ENCODE measurements at regions not wholly inside any gene's neighbourhood (a gene's known extent, or its start where the extent isn't known, plus 50 kb on each side); places are given as distances from the start of the nearest gene placed in this dataset.
"Not testable (repeated sequence)": the region's sequence is repeated elsewhere in the genome, so short reads cannot be mapped to it uniquely, and the experiment has no call there.

DNA sequence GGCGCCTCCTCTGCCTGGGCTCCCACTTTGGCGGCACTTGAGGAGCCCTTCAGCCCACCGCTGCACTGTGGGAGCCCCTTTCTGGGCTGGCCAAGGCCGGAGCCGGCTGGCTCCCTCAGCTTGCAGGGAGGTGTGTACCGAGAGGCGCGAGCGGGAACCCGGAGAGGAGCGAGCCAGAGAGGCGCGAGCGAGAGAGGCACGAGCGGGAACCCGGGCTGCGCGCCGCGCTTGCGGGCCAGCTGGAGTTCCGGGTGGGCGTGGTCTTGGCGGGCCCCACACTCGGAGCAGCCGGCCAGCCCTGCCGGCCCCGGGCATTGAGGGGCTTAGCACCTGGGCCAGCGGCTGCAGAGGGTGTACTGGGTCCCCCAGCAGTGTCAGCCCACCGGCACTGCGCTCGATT, 79.2 kb upstream of the HIVEP1 start:
- DNase-seq; H3K4me1 Mint-ChIP-seq; H3K27me3 Mint-ChIP-seq; H3K9me3 Mint-ChIP-seq; H3K27ac Mint-ChIP-seq; ATAC-seq; H3K4me3 Mint-ChIP-seq; H3K36me3 Mint-ChIP-seq (ENCODE audit: low read depth): not testable (repeated sequence)

- DNase-seq (no peak), ATAC-seq (peak; percentile 66)
- no peak overlapping the region for H3K27ac Mint-ChIP-seq
- H3K9me3 Mint-ChIP-seq, result peaks cover 4% of the 10 kb centered on the region
- H3K36me3 Mint-ChIP-seq (ENCODE audit: low read depth), result no peaks in the 10 kb centered on the region
- peaks cover 2% of the 10 kb centered on the region for H3K27me3 Mint-ChIP-seq
- peaks cover 4% of the 10 kb centered on the region for H3K4me1 Mint-ChIP-seq
- H3K4me3 Mint-ChIP-seq, result no peak overlapping the region
These were observed 80.6 kb upstream of the HIVEP1 start for GRCh38 chr6:11931296-11932035.

GRCh38 chr6:11930834-11931233, 81.3 kb upstream of the HIVEP1 start:
- H3K4me1 Mint-ChIP-seq; H3K36me3 Mint-ChIP-seq (ENCODE audit: low read depth); H3K4me3 Mint-ChIP-seq; H3K27ac Mint-ChIP-seq; H3K9me3 Mint-ChIP-seq; DNase-seq; H3K27me3 Mint-ChIP-seq; ATAC-seq: not testable (repeated sequence)

DNA sequence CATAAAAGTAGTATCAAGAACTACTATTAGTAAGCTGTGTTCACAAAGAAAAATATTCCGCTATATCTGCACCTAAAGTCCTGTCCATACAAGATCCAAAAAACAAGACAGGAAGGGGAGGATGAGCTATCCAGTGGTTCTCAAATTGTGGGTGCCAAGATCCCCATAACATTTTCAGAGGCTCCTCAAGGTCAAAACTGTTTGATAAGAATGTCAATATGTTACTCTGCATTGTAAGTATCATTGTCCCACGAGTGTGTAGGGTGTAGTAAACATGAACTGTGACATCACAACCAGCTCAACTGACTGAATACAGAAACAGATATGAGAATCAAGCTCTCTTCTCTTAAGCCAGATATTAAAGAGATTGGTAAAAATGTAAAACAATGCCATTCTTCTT, 81.9 kb upstream of the HIVEP1 start:
- Mint-ChIP-seq H3K27ac (no peak overlapping the region), H3K27me3 (peaks cover 5% of the 10 kb centered on the region), H3K36me3 (ENCODE audit: low read depth) (no peaks in the 10 kb centered on the region), H3K4me3 (no peak overlapping the region), H3K4me1 (peaks cover 4% of the 10 kb centered on the region), H3K9me3 (peaks cover 3% of the 10 kb centered on the region)
- ATAC-seq (no peak), DNase-seq (no peak)

GRCh38 chr6:11929241-11929835, 82.8 kb upstream of the HIVEP1 start:
- Mint-ChIP-seq H3K27ac (no peak overlapping the region), H3K4me1 (peaks cover 4% of the 10 kb centered on the region), H3K27me3 (peaks cover 5% of the 10 kb centered on the region), H3K4me3 (no peak overlapping the region), H3K36me3 (ENCODE audit: low read depth) (no peaks in the 10 kb centered on the region), H3K9me3 (no peaks in the 10 kb centered on the region)
- ATAC-seq (no peak), DNase-seq (no peak)

DNA sequence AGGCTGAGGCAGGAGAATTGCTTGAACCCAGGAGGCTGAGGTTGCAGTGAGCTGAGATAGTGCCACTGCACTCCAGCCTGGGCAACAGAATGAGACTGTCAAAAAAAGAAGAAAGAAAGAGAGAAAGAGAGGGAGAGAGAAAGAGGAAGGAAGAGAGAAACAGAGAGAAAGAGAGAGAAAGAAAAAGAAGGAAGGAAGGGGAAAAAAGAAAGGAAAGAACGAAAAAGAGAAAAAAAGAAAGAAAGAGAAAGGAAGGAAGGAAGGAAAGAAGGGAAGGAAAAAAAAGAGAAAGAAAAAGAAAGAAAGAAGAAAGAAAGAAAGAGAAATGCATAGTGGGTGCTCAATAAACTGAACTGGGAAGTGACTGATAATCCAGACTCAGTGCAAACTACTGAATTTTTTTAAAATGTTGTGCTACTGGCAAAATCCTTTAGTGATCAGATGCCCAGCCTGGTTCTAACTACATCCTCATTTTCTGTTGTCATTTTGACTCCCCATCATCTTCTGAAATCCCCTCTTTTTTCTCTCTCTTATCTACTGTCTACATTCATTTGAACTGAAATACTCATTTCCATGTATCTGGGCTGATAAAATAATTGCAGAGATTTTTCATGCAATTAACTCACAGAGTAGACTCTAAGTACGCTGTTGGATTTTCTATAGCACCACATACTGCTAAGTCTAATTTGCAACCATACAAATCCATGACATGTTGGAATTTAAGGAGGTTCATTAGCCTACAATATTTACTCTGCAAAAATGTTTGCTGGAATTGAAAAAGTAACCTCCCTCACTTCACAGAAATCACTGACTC, 85.3 kb upstream of the HIVEP1 start:
- peaks cover 5% of the 10 kb centered on the region for H3K27me3 Mint-ChIP-seq
- no peaks in the 10 kb centered on the region for H3K36me3 Mint-ChIP-seq (ENCODE audit: low read depth)
- DNase-seq (no peak), ATAC-seq (no peak)
- H3K27ac Mint-ChIP-seq, result no peak overlapping the region
- no peak overlapping the region for H3K4me3 Mint-ChIP-seq
- H3K4me1 Mint-ChIP-seq, result peaks cover 4% of the 10 kb centered on the region
- no peaks in the 10 kb centered on the region for H3K9me3 Mint-ChIP-seq

- H3K27me3 Mint-ChIP-seq, result peaks cover 5% of the 10 kb centered on the region
- H3K27ac Mint-ChIP-seq, result no peak overlapping the region
- H3K9me3 Mint-ChIP-seq, result no peaks in the 10 kb centered on the region
- DNase-seq (no peak), ATAC-seq (peak; percentile 24)
- no peak overlapping the region for H3K4me3 Mint-ChIP-seq
- H3K4me1 Mint-ChIP-seq, result no peaks in the 10 kb centered on the region
- no peaks in the 10 kb centered on the region for H3K36me3 Mint-ChIP-seq (ENCODE audit: low read depth)
These were observed 86.3 kb upstream of the HIVEP1 start for GRCh38 chr6:11925805-11926204.

DNA sequence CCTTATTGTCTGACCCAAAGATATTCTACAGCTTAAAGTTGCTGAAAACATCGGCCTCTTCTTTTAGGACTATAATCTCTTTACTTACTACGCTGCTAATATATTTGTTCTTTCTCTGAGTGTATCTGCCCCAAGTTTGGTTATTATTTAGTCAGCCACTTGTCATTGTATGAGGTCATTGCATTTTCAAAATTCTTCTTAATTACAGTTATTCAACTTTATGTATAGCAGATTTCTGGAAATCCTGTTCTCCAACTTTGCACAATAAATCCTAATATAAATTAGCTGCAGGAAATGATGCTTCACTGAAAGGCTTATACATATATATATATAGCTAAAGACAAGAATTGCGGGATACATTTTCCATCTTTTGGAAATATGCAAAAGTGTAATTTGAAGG, 88.5 kb upstream of the HIVEP1 start:
- ATAC-seq (no peak), DNase-seq (no peak)
- no peaks in the 10 kb centered on the region for H3K4me1 Mint-ChIP-seq
- H3K4me3 Mint-ChIP-seq, result no peak overlapping the region
- H3K9me3 Mint-ChIP-seq, result no peaks in the 10 kb centered on the region
- H3K27ac Mint-ChIP-seq, result no peak overlapping the region
- peaks cover 5% of the 10 kb centered on the region for H3K27me3 Mint-ChIP-seq
- H3K36me3 Mint-ChIP-seq (ENCODE audit: low read depth), result no peaks in the 10 kb centered on the region

DNA sequence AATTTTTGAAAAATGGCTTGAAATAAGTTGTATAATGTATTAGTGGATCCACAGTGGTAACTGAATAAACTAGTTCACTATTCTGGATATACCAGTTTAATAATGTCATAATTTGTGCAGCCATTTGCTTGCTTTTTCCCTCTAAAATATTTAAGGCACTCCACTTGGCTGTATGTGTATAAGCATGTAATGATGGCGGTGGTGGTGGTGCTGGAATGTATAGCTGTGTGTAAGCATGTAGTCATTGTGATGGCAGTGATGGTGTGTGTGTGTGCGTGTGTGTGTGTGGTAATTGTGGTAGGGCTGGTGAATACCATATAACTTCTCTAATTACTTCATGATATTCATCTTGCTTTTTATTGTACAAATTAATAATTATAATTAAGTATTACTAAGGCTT, 89.2 kb upstream of the HIVEP1 start:
- Mint-ChIP-seq H3K9me3 (no peaks in the 10 kb centered on the region), H3K4me1 (no peaks in the 10 kb centered on the region), H3K27me3 (peaks cover 5% of the 10 kb centered on the region), H3K36me3 (ENCODE audit: low read depth) (no peaks in the 10 kb centered on the region), H3K4me3 (no peak overlapping the region), H3K27ac (no peak overlapping the region)
- DNase-seq (no peak), ATAC-seq (no peak)

DNA sequence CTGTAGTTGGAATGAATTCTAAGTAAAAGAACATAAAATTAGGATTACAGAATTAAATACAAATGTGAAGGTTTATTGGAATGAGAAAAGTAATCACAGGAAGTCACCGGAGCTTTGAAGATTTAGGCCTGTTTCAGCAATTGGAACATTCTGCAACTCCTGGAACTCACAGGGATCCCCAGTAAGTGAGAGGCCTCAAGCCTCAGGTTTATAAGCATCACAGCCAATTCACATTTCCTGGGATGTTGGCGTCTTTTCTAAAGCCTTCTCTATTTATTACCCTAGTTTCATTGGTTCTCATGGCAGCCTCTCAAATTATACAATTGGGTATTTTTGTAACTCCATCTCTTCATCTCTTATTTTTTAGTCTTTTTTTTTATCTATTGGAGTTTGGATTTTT, 90.4 kb upstream of the HIVEP1 start:
- no peaks in the 10 kb centered on the region for H3K4me1 Mint-ChIP-seq
- no peak overlapping the region for H3K27ac Mint-ChIP-seq
- no peaks in the 10 kb centered on the region for H3K9me3 Mint-ChIP-seq
- no peak for ATAC-seq
- H3K36me3 Mint-ChIP-seq (ENCODE audit: low read depth), result no peaks in the 10 kb centered on the region
- no peak overlapping the region for H3K4me3 Mint-ChIP-seq
- H3K27me3 Mint-ChIP-seq, result peaks cover 5% of the 10 kb centered on the region
- DNase-seq, result no peak

DNA sequence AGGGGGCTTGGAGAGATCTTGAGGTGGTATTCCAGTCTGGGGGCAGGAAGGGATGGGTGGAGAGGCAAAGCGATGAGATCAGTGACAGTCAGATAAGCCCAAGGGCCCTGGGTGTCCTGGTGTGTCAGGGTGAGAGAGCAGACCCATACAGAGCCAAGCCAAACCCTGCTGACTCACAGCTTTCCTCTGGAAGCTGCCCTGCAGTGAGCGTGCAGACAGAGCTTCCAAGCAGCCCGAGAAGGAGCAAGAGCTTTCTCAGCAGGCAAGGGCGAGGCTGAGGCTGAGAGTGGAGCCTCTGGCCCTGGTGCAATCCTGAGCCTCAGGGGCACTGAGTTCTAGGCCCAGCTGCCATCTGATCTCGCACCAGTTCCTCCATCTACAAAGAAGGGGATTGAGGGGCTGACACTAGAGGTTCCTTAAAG, 91.1 kb upstream of the HIVEP1 start:
- Mint-ChIP-seq H3K36me3 (ENCODE audit: low read depth) (no peaks in the 10 kb centered on the region), H3K27me3 (peaks cover 2% of the 10 kb centered on the region), H3K9me3 (no peaks in the 10 kb centered on the region), H3K4me3 (no peak overlapping the region), H3K27ac (no peak overlapping the region), H3K4me1 (no peaks in the 10 kb centered on the region)
- no peak for ATAC-seq
- DNase-seq, result no peak

- no peaks in the 10 kb centered on the region for H3K36me3 Mint-ChIP-seq (ENCODE audit: low read depth)
- no peaks in the 10 kb centered on the region for H3K27me3 Mint-ChIP-seq
- no peaks in the 10 kb centered on the region for H3K4me1 Mint-ChIP-seq
- H3K4me3 Mint-ChIP-seq, result no peak overlapping the region
- DNase-seq, result no peak
- no peaks in the 10 kb centered on the region for H3K9me3 Mint-ChIP-seq
- no peak for ATAC-seq
- H3K27ac Mint-ChIP-seq, result no peak overlapping the region
These were observed 91.5 kb upstream of the HIVEP1 start for GRCh38 chr6:11920566-11920965.

GRCh38 chr6:11919771-11920440, 92.2 kb upstream of the HIVEP1 start:
- H3K9me3 Mint-ChIP-seq, result no peaks in the 10 kb centered on the region

DNA sequence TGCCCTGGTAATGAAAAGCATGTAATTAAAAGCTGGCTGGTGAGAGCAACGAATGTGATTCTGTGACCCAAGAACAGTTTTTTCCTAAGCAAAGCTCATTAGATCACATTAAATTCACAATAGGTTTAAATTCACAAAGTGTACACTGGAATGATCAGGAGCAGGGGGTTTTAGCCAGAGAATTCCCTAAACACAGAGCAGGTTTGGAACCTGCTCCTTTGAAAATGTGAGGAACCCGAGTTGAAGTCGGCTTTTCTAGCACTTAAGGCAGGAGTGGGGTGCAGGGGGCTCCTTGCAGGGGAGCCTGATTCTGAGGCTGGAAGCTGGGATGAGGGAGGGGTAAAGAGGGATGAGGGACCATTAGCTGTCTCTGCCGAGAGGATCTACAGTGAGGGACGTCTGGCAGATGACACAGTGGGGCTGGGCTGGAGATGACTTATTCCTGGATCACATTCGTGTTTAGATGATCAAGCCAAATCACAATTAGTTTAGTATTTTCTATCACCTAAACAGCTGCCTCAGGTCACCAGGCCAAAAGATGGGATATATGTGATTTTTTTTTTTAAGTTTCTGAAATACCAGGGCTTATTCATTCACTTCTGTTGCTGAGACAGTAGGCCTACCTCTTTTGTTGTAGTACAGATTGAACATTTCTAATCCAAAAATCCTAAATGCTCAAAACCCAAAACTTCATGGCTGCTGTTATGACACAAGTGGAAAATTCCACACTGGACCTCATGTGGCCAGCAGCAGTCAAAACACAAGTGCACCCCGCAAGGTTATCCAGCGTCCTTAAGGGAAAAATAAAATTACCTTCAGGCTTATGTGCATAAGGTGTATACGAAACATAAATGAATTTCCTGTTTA, 93.1 kb upstream of the HIVEP1 start:
- Mint-ChIP-seq H3K4me3 (no peak overlapping the region), H3K36me3 (ENCODE audit: low read depth) (no peaks in the 10 kb centered on the region), H3K27me3 (no peaks in the 10 kb centered on the region), H3K27ac (no peak overlapping the region), H3K4me1 (no peaks in the 10 kb centered on the region), H3K9me3 (no peaks in the 10 kb centered on the region)
- no peak for DNase-seq
- no peak for ATAC-seq

More at GRCh38 chr6:11919771-11920440, 92.2 kb upstream of the HIVEP1 start:
- Mint-ChIP-seq H3K4me3 (no peak overlapping the region), H3K27ac (no peak overlapping the region), H3K4me1 (no peaks in the 10 kb centered on the region), H3K27me3 (no peaks in the 10 kb centered on the region), H3K36me3 (ENCODE audit: low read depth) (no peaks in the 10 kb centered on the region)
- DNase-seq (no peak), ATAC-seq (no peak)
